ENCODE measurements at regions not wholly inside any gene's neighbourhood (a gene's known extent, or its start where the extent isn't known, plus 50 kb on each side); places are given as distances from the start of the nearest gene placed in this dataset.

DNA sequence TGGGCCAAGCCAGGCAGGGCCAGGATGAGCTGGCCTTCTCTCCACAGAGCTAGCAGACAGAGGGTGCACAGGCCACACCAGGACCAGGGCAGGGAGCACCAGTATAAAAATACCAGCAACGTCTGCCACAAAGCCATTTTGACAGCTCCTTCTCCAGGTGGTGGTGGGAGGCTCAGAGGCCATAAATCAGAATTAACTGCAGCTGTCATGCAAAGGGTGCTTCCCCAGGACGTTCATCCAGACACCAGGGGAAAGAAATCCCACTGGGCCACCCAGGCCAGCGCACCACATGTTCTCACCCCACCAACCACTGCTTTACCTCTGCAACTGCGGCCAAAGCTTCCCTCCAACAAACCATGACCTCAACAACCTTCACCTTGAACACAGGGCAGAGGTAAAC lies 403.7 kb upstream of the TRPC7 start:
- no peaks in the 10 kb centered on the region for H3K36me3 Mint-ChIP-seq
- TF ChIP-seq, protein P1, sequence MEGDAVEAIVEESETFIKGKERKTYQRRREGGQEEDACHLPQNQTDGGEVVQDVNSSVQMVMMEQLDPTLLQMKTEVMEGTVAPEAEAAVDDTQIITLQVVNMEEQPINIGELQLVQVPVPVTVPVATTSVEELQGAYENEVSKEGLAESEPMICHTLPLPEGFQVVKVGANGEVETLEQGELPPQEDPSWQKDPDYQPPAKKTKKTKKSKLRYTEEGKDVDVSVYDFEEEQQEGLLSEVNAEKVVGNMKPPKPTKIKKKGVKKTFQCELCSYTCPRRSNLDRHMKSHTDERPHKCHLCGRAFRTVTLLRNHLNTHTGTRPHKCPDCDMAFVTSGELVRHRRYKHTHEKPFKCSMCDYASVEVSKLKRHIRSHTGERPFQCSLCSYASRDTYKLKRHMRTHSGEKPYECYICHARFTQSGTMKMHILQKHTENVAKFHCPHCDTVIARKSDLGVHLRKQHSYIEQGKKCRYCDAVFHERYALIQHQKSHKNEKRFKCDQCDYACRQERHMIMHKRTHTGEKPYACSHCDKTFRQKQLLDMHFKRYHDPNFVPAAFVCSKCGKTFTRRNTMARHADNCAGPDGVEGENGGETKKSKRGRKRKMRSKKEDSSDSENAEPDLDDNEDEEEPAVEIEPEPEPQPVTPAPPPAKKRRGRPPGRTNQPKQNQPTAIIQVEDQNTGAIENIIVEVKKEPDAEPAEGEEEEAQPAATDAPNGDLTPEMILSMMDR (IDR thresholded peaks at IDR 0.05): no peak
- TF ChIP-seq EZH2phosphoT487 (IDR thresholded peaks at IDR 0.05) (no peak), EZH2 (IDR thresholded peaks at IDR 0.05) (no peak)
- no peaks in the 10 kb centered on the region for H3K79me2 ChIP-seq (ENCODE audit: low read depth)
- H2AFZ ChIP-seq (replicated peaks): no peak overlapping the region
- H3K27ac Mint-ChIP-seq: no peak overlapping the region
- no peaks in the 10 kb centered on the region for H3F3A ChIP-seq (ENCODE audit: low read depth)
- no peaks in the 10 kb centered on the region for H3K36me3 ChIP-seq
- H4K20me1 ChIP-seq (ENCODE audit: low read depth): no peaks in the 10 kb centered on the region
- DNase-seq (ENCODE audit: low spot score): no peak
- no peaks in the 10 kb centered on the region for H3K27me3 ChIP-seq
- H3K27me3 Mint-ChIP-seq (ENCODE audit: insufficient read depth, low read depth): peaks cover 4% of the 10 kb centered on the region
- H3K9me3 ChIP-seq (ENCODE audit: low read depth): no peaks in the 10 kb centered on the region
- H3K9ac ChIP-seq: no peak overlapping the region
- no peak overlapping the region for H3K27ac ChIP-seq
- H3K4me3 ChIP-seq: no peak overlapping the region
- H3K4me3 Mint-ChIP-seq: no peak overlapping the region
- no peaks in the 10 kb centered on the region for H3K4me1 Mint-ChIP-seq
- peaks cover under 1% of the 10 kb centered on the region for H3K4me1 ChIP-seq
- no peaks in the 10 kb centered on the region for H3K9me3 Mint-ChIP-seq
- no peak overlapping the region for H3K4me2 ChIP-seq

DNA sequence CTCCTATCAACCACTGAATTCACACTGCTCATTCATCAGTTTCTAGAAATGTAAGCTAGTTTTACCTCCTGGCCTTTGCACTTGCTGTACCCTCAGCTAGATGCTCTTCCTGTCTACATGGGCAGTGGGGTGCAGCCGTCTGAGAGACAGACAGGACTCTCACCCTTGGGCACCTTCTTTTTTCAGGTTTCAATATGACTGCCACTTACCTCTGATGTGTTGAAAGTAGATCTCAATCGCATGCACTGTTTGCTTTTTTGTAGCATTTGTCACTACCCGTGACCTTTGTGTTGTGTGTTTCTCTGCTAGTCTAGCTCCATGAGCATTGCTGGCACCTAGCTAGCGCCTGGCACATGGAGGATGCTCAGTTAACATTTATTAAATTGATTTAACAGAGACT lies 403.1 kb upstream of the TRPC7 start:
- no peaks in the 10 kb centered on the region for H3K9me3 Mint-ChIP-seq
- no peaks in the 10 kb centered on the region for H3K9me3 ChIP-seq (ENCODE audit: low read depth)
- no peaks in the 10 kb centered on the region for H4K20me1 ChIP-seq (ENCODE audit: low read depth)
- H3K27me3 Mint-ChIP-seq (ENCODE audit: insufficient read depth, low read depth): peaks cover 7% of the 10 kb centered on the region
- no peak overlapping the region for H3K4me2 ChIP-seq
- no peaks in the 10 kb centered on the region for H3K4me1 Mint-ChIP-seq
- no peak overlapping the region for H3K9ac ChIP-seq
- H3K27ac Mint-ChIP-seq: no peak overlapping the region
- H3F3A ChIP-seq (ENCODE audit: low read depth): no peaks in the 10 kb centered on the region
- TF ChIP-seq EZH2 (IDR thresholded peaks at IDR 0.05) (no peak), EZH2phosphoT487 (IDR thresholded peaks at IDR 0.05) (no peak)
- TF ChIP-seq, protein P1 (IDR thresholded peaks at IDR 0.05): no peak
- no peak overlapping the region for H3K27ac ChIP-seq
- H3K4me1 ChIP-seq: no peaks in the 10 kb centered on the region
- H3K4me3 ChIP-seq: no peak overlapping the region
- H3K36me3 Mint-ChIP-seq: no peaks in the 10 kb centered on the region
- no peak overlapping the region for H3K4me3 Mint-ChIP-seq
- no peaks in the 10 kb centered on the region for H3K36me3 ChIP-seq
- no peaks in the 10 kb centered on the region for H3K79me2 ChIP-seq (ENCODE audit: low read depth)
- no peaks in the 10 kb centered on the region for H3K27me3 ChIP-seq
- DNase-seq (ENCODE audit: low spot score): no peak
- no peak overlapping the region for H2AFZ ChIP-seq (replicated peaks)

DNA sequence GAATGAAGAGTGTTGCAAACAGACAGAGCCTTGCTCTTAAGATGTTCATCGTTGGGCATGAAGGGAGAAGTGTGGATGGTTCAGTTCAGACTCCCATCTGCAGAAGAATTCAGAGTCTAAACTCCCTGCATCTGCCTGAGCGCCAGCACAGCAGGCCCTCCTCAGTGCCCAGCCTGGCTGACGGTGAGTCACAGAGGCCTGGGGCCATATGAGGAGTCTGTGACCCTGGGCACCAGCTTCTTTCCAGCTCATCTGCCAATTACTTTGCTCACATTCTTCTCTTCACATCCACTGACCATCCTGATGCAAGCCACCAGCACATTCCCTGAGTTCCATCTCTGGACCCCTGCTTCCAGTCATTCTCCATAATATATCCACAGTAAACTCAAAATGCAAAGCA lies 401.1 kb upstream of the TRPC7 start:
- Histone ChIP-seq H3K9me3 (ENCODE audit: low read depth) (no peaks in the 10 kb centered on the region), H3K27ac (no peak overlapping the region), H3K27me3 (no peaks in the 10 kb centered on the region), H3K79me2 (ENCODE audit: low read depth) (no peaks in the 10 kb centered on the region), H3K9ac (no peak overlapping the region), H3K4me2 (no peak overlapping the region), H2AFZ (replicated peaks) (no peak overlapping the region), H3K4me1 (no peaks in the 10 kb centered on the region), H4K20me1 (ENCODE audit: low read depth) (no peaks in the 10 kb centered on the region), H3K36me3 (no peaks in the 10 kb centered on the region), H3F3A (ENCODE audit: low read depth) (no peaks in the 10 kb centered on the region), H3K4me3 (no peak overlapping the region)
- no peaks in the 10 kb centered on the region for H3K36me3 Mint-ChIP-seq
- H3K27me3 Mint-ChIP-seq (ENCODE audit: insufficient read depth, low read depth): peaks cover 8% of the 10 kb centered on the region
- DNase-seq (ENCODE audit: low spot score): no peak
- H3K4me1 Mint-ChIP-seq: no peaks in the 10 kb centered on the region
- H3K4me3 Mint-ChIP-seq: no peak overlapping the region
- H3K9me3 Mint-ChIP-seq: no peaks in the 10 kb centered on the region
- H3K27ac Mint-ChIP-seq: no peak overlapping the region
- TF ChIP-seq EZH2 (IDR thresholded peaks at IDR 0.05): no peak
- TF ChIP-seq, protein P1 (IDR thresholded peaks at IDR 0.05): no peak

DNA sequence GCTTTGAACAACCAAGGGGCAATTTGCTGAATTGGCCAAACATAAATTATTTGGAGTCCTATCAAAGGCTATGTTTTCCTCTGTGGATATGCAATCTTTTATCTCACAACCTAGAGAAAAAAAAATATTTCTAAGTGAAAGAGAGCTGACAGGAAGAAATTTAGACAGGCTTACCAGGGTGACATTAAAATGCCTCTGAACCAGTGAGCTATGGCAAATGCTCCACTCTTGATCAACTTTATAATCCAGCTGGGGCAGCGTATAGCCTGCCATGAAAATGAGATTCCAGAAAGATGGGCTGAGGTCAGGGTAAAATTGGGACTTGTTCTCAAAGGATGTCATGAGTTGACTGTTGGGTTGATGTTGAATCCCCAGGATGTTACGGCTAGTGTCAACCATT lies 399.3 kb upstream of the TRPC7 start:
- Mint-ChIP-seq H3K27me3 (ENCODE audit: insufficient read depth, low read depth) (peaks cover 8% of the 10 kb centered on the region), H3K9me3 (no peaks in the 10 kb centered on the region), H3K27ac (no peak overlapping the region), H3K4me3 (no peak overlapping the region), H3K4me1 (no peaks in the 10 kb centered on the region), H3K36me3 (no peaks in the 10 kb centered on the region)
- H3K9me3 ChIP-seq (ENCODE audit: low read depth): no peaks in the 10 kb centered on the region
- no peak overlapping the region for H3K27ac ChIP-seq
- no peak overlapping the region for H3K4me2 ChIP-seq
- no peaks in the 10 kb centered on the region for H3K27me3 ChIP-seq
- H3K79me2 ChIP-seq (ENCODE audit: low read depth): no peaks in the 10 kb centered on the region
- no peak for DNase-seq (ENCODE audit: low spot score)
- H2AFZ ChIP-seq (replicated peaks): no peak overlapping the region
- H3F3A ChIP-seq (ENCODE audit: low read depth): no peaks in the 10 kb centered on the region
- TF ChIP-seq, protein P1 (IDR thresholded peaks at IDR 0.05): no peak
- no peak for TF ChIP-seq EZH2 (IDR thresholded peaks at IDR 0.05)
- no peak for TF ChIP-seq EZH2phosphoT487 (IDR thresholded peaks at IDR 0.05)
- H3K4me1 ChIP-seq: no peaks in the 10 kb centered on the region
- no peak overlapping the region for H3K9ac ChIP-seq
- no peaks in the 10 kb centered on the region for H3K36me3 ChIP-seq
- H3K4me3 ChIP-seq: no peak overlapping the region
- H4K20me1 ChIP-seq (ENCODE audit: low read depth): no peaks in the 10 kb centered on the region

Data from neural progenitor cell (in vitro differentiated cells).